K562 (cell line): ENCODE measurements at regions not wholly inside any gene's neighbourhood (a gene's known extent, or its start where the extent isn't known, plus 50 kb on each side); places are given as distances from the start of the nearest gene placed in this dataset.

ENCODE experiments used
- ATAC-seq: fragments of 200-7000 bp; cut with Tn5 transposase; 3 replicates; pipeline ENCODE4 v1.9.1; 2020; ENCODE audit warnings: moderate library complexity
- BruUV-seq: library from RNA; stranded (reverse); fragments of 400-500 nt; replicated peaks from 2 replicates; lab custom pipeline; 2021; lab: Mats Ljungman, UMichigan
- CTCF ChIA-PET: fragments of 300-600 bp; formaldehyde crosslinking; extraction: SDS; loops from one replicate; lab custom pipeline; 2021; ENCODE audit warnings: low intra/inter-chr PET ratio; lab: Yijun Ruan, JAX
- POLR2A ChIA-PET: fragments of 300-600, 350-650 bp; sonication (Branson Sonifier 250); formaldehyde crosslinking; extraction: SDS; loops from one replicate; lab custom pipeline; 2021; ENCODE audit warnings: antibody characterized with exemption, inconsistent platforms; lab: Yijun Ruan, JAX
- DNase-seq, 4 experiments: peaks; one replicate each; pipeline versions ENCODE4 v3.0.0 to v3.0.0-alpha.2; 2011 to 2018; ENCODE audit warnings: low spot score in 3 of 4, mixed read lengths in 3 of 4; ENCODE audit errors: extremely low read depth in 1 of 4
- FAIRE-seq: peaks from 2 replicates; lab custom pipeline; 2011; peaks lifted over from hg19 to GRCh38; lab: Jason Lieb, UNC
- H2AFZ ChIP-seq: 2 replicates; pipeline ENCODE4 v1.6.0; 2011; ENCODE audit warnings: low read depth, low read length, control low read depth, inconsistent platforms
- H3K27ac ChIP-seq: fragments of 200-600 bp; 3 replicates; pipeline ENCODE4 v1.8.0; 2011; ENCODE audit warnings: low read depth, mild to moderate bottlenecking, control low read depth, inconsistent platforms, low read length, moderate library complexity, mixed read lengths; ENCODE audit errors: extremely low read depth
- H3K27me3 ChIP-seq, 2 experiments: fragments of 300-600 bp in 1 of 2; 2 replicates in 1 of 2; 3 replicates in 1 of 2; pipeline versions ENCODE4 v1.6.0 to v1.8.0; 2011; ENCODE audit warnings: inconsistent platforms in 2 of 2, low read length in 2 of 2, mild to moderate bottlenecking in 1 of 2, mixed read lengths in 1 of 2, moderate library complexity in 1 of 2; ENCODE audit not compliant: control insufficient read depth in 2 of 2, insufficient read depth in 2 of 2
- H3K36me3 ChIP-seq: fragments of 300-600 bp; 3 replicates; pipeline ENCODE4 v1.8.0; 2011; ENCODE audit warnings: mild to moderate bottlenecking, low read length, inconsistent platforms; ENCODE audit not compliant: control insufficient read depth, insufficient read depth
- H3K4me1 ChIP-seq, 2 experiments: fragments of 200-600 bp in 1 of 2; replicated peaks in 1 of 2; 2 replicates in 1 of 2; 3 replicates in 1 of 2; pipeline versions ENCODE4 v1.5.1 to v1.8.0; 2011; ENCODE audit warnings: inconsistent platforms in 2 of 2, low read length in 2 of 2, mild to moderate bottlenecking in 1 of 2, mixed read lengths in 1 of 2, moderate library complexity in 1 of 2; ENCODE audit not compliant: control insufficient read depth in 2 of 2, insufficient read depth in 2 of 2
- H3K4me2 ChIP-seq: 2 replicates; pipeline ENCODE4 v1.6.1; 2011; ENCODE audit warnings: low read length, control low read depth, inconsistent platforms, mixed read lengths; ENCODE audit not compliant: insufficient read depth
- H3K4me3 ChIP-seq: fragments of 200-600 bp; sonication (generic), shearing (Covaris generic); 2 replicates; pipeline ENCODE4 v1.5.1; 2016; ENCODE audit warnings: control low read depth, inconsistent platforms
- H3K79me2 ChIP-seq: fragments of 200-600 bp; 3 replicates; pipeline ENCODE4 v1.8.0; 2011; ENCODE audit warnings: low read length, inconsistent platforms; ENCODE audit not compliant: control insufficient read depth, insufficient read depth
- H3K9ac ChIP-seq, 2 experiments: 2 replicates each; pipeline versions ENCODE4 v1.6.0 to v1.6.1; 2011; ENCODE audit warnings: low read depth in 2 of 2, low read length in 2 of 2, control low read depth in 1 of 2, inconsistent platforms in 1 of 2, mild to moderate bottlenecking in 1 of 2, mixed read lengths in 1 of 2; ENCODE audit not compliant: insufficient read depth in 1 of 2
- H3K9me1 ChIP-seq: one replicate; pipeline ENCODE4 v1.6.0; 2011; ENCODE audit warnings: inconsistent platforms, mild to moderate bottlenecking, low read length, moderate library complexity; ENCODE audit not compliant: control insufficient read depth, insufficient read depth
- H3K9me3 ChIP-seq: replicated peaks from 2 replicates; pipeline ENCODE4 v1.5.1; 2011; ENCODE audit warnings: low read depth, low read length, inconsistent platforms; ENCODE audit not compliant: control insufficient read depth, insufficient read depth
- H4K20me1 ChIP-seq: replicated peaks from 2 replicates; pipeline ENCODE4 v1.6.1; 2011; ENCODE audit warnings: low read length, inconsistent platforms, mixed read lengths; ENCODE audit not compliant: control insufficient read depth, insufficient read depth
- HMG20A ChIP-seq: fragments of 450-650 bp; formaldehyde crosslinking; conservative IDR thresholded peaks from 2 replicates; pipeline ENCODE4 v1.4.0; 2020; ENCODE audit warnings: mild to moderate bottlenecking, mixed read lengths
- KLF10 ChIP-seq: fragments of 250-450 bp; sonication (Bioruptor Pico); IDR thresholded peaks from 2 replicates; pipeline ENCODE4 v1.6.1; 2021; ENCODE audit warnings: matching md5 sums
- SMAD3 ChIP-seq: fragments of 450-650 bp; formaldehyde crosslinking; conservative IDR thresholded peaks from 2 replicates; pipeline ENCODE4 v1.4.0; 2020; ENCODE audit warnings: mild to moderate bottlenecking
- ZNF253 ChIP-seq: fragments of 250-450 bp; sonication (Bioruptor Pico); conservative IDR thresholded peaks from 2 replicates; pipeline ENCODE4 v1.6.1; 2021; ENCODE audit warnings: mild to moderate bottlenecking
- ZSCAN32 ChIP-seq: fragments of 450-650 bp; formaldehyde crosslinking; IDR thresholded peaks from 2 replicates; pipeline ENCODE4 v1.4.0; 2020; ENCODE audit warnings: mild to moderate bottlenecking, moderate library complexity
- WGBS: fragments of 100-300 bp; shearing (Covaris generic); methylation state at CpG from one replicate; pipeline ENCODE4 v1.1.6; 2016; ENCODE audit warnings: low coverage, mixed read lengths; ENCODE audit not compliant: insufficient coverage; ENCODE audit errors: missing lambda C conversion rate; 5-methylcytosine and 5-hydroxymethylcytosine counted together
- in situ Hi-C: fragments of 300-500 bp; cut with MboI; formaldehyde crosslinking; loops from 4 replicates; pipeline ENCODE4 v1.15.0; 2018; ENCODE audit warnings: inconsistent platforms, mixed read lengths
- intact Hi-C: fragments of 100-400 bp; cut with micrococcal nuclease; formaldehyde crosslinking; loops from 2 replicates; pipeline ENCODE4 v1.14.2; 2022
- TF ChIP-seq, protein P1 (sequence below), 2 experiments: fragments of 250-450 bp in 1 of 2; fragments of 450-650 bp in 1 of 2; sonication (Bioruptor Pico) in 1 of 2; IDR thresholded peaks; 2 replicates each; pipeline versions ENCODE4 v1.6.1 to v1.8.0; 2016 to 2021; ENCODE audit warnings: mild to moderate bottlenecking in 2 of 2, moderate library complexity in 2 of 2, missing compliant biosample characterization in 1 of 2, missing genetic modification characterization in 1 of 2
- TF ChIP-seq, protein P2 (sequence below): sonication (generic); formaldehyde crosslinking; IDR thresholded peaks from 2 replicates; pipeline ENCODE4 v1.8.0; 2022; ENCODE audit warnings: mild to moderate bottlenecking, missing genetic modification reagents, borderline replicate concordance
- TF ChIP-seq, protein P3 (sequence below): sonication (generic); formaldehyde crosslinking; IDR thresholded peaks from 2 replicates; pipeline ENCODE4 v1.5.0; 2020; ENCODE audit warnings: missing genetic modification reagents
- TF ChIP-seq, protein P4 (sequence below): fragments of 250-450 bp; sonication (Bioruptor Pico); IDR thresholded peaks from 2 replicates; pipeline ENCODE4 v1.5.0; 2021

DNA sequence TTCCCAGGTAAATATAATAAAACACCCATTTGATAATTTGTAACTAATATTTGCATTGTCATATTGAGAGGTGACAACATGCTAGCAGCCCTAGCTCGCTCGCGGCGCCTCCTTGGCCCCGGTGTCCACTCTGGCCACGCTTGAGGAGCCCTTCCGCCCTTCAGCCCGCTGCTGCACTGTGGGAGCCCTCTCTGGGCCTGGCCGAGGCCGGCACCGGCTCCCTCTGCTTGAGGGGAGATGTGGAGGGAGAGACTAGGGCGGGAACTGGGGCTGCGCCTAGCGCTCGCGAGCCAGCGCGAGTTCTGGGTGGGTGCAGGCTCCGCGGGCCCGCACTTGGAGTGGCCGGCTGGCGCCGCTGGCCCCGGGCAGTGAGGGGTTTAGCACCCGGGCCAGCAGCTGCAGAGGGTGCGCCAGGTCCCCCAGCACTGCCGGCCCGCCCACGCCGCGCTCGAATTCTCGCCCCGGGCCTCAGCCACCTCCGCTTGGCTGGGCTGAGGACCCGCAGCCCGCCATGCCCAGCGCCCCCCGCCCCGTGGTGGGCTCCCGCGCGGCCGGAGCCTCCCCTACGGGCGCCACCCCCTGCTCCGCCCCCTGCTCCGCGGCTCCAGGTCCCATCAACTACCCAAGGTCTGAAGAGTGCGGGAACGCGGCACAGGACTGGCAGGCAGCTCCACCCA, 594.4 kb downstream of the SLITRK6 start:
- no peak overlapping the region for H3K9ac ChIP-seq
- H3K36me3 ChIP-seq: no peaks in the 10 kb centered on the region
- BruUV-seq: no TSS peak
- no peaks in the 10 kb centered on the region for H3K9me1 ChIP-seq
- in situ Hi-C loops: no loop called here
- no peak overlapping the region for H3K4me3 ChIP-seq
- WGBS: 2% methylated on average over 9 of the region's 53 CpGs
- H4K20me1 ChIP-seq: no peaks in the 10 kb centered on the region
- POLR2A ChIA-PET: no interaction called here
- CTCF ChIA-PET: no interaction called here
- TF ChIP-seq SMAD3 (CRISPR knock-in tag) (no peak), ZSCAN32 (CRISPR knock-in tag) (no peak), KLF10 (CRISPR knock-in tag) (no peak), HMG20A (CRISPR knock-in tag) (no peak), ZNF253 (CRISPR knock-in tag) (no peak)
- TF ChIP-seq, protein P1, sequence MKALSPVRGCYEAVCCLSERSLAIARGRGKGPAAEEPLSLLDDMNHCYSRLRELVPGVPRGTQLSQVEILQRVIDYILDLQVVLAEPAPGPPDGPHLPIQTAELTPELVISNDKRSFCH (CRISPR knock-in tag; IDR thresholded peaks at IDR 0.05): no peak
- TF ChIP-seq, protein P1 (tag; IDR thresholded peaks at IDR 0.05): no peak
- TF ChIP-seq, protein P2, sequence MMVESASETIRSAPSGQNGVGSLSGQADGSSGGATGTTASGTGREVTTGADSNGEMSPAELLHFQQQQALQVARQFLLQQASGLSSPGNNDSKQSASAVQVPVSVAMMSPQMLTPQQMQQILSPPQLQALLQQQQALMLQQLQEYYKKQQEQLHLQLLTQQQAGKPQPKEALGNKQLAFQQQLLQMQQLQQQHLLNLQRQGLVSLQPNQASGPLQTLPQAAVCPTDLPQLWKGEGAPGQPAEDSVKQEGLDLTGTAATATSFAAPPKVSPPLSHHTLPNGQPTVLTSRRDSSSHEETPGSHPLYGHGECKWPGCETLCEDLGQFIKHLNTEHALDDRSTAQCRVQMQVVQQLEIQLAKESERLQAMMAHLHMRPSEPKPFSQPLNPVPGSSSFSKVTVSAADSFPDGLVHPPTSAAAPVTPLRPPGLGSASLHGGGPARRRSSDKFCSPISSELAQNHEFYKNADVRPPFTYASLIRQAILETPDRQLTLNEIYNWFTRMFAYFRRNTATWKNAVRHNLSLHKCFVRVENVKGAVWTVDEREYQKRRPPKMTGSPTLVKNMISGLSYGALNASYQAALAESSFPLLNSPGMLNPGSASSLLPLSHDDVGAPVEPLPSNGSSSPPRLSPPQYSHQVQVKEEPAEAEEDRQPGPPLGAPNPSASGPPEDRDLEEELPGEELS (CRISPR knock-in tag): no peak
- TF ChIP-seq, protein P3, sequence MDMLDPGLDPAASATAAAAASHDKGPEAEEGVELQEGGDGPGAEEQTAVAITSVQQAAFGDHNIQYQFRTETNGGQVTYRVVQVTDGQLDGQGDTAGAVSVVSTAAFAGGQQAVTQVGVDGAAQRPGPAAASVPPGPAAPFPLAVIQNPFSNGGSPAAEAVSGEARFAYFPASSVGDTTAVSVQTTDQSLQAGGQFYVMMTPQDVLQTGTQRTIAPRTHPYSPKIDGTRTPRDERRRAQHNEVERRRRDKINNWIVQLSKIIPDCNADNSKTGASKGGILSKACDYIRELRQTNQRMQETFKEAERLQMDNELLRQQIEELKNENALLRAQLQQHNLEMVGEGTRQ: no peak
- TF ChIP-seq, protein P4, sequence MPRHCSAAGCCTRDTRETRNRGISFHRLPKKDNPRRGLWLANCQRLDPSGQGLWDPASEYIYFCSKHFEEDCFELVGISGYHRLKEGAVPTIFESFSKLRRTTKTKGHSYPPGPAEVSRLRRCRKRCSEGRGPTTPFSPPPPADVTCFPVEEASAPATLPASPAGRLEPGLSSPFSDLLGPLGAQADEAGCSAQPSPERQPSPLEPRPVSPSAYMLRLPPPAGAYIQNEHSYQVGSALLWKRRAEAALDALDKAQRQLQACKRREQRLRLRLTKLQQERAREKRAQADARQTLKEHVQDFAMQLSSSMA (CRISPR knock-in tag): no peak
- intact Hi-C loops: no loop called here
- ATAC-seq (no peak), FAIRE-seq (no peak), DNase-seq (no peak)
- H3K9me3 ChIP-seq: no peaks in the 10 kb centered on the region
- no peaks in the 10 kb centered on the region for H3K27me3 ChIP-seq
- H2AFZ ChIP-seq: no peak overlapping the region
- H3K27ac ChIP-seq: no peak overlapping the region
- no peaks in the 10 kb centered on the region for H3K79me2 ChIP-seq
- H3K4me1 ChIP-seq: no peaks in the 10 kb centered on the region
- H3K4me2 ChIP-seq: no peak overlapping the region
